ENCODE measurements at regions not wholly inside any gene's neighbourhood (a gene's known extent, or its start where the extent isn't known, plus 50 kb on each side); places are given as distances from the start of the nearest gene placed in this dataset.

GRCh38 chr2:118224895-118225311 lies 136.6 kb downstream of the INSIG2 start:
- Histone ChIP-seq H3K9me2 (replicated peaks; ENCODE audit: control insufficient read depth, low read length) (no peaks in the 10 kb centered on the region), H3K27ac (ENCODE audit: low read depth, low read length) (no peak overlapping the region), H3K4me1 (ENCODE audit: control insufficient read depth, low read length) (peaks cover 19% of the 10 kb centered on the region), H3K4me3 (ENCODE audit: low read length) (peak overlapping the region; percentile 73), H3K27me3 (ENCODE audit: control insufficient read depth, low read length) (peaks cover 52% of the 10 kb centered on the region), H3K79me2 (ENCODE audit: control insufficient read depth, low read length) (no peaks in the 10 kb centered on the region), H3K36me3 (ENCODE audit: control insufficient read depth, low read length) (no peaks in the 10 kb centered on the region), H3F3A (ENCODE audit: control insufficient read depth, insufficient read depth) (0 out of 2 replicates have a peak, but pooled peaks cover 2% of the 10 kb centered on the region), H3K9me3 (ENCODE audit: control insufficient read depth, insufficient read depth, low read length) (no peaks in the 10 kb centered on the region), H4K20me1 (ENCODE audit: control insufficient read depth, insufficient read depth, low read depth, low read length) (no peaks in the 10 kb centered on the region), H3K4me2 (ENCODE audit: low read length) (peak overlapping the region; percentile 86)
- TF ChIP-seq EZH2phosphoT487 (IDR thresholded peaks at IDR 0.05; ENCODE audit: borderline replicate concordance, low read length) = no peak
- TF ChIP-seq CTCF (IDR thresholded peaks at IDR 0.05; ENCODE audit: low read depth, low read length, poor library complexity, severe bottlenecking) = no peak

GRCh38 chr2:118223992-118224894 lies 136.0 kb downstream of the INSIG2 start:
- Histone ChIP-seq H3K9me3 (ENCODE audit: control insufficient read depth, insufficient read depth, low read length) (no peaks in the 10 kb centered on the region), H3K4me3 (ENCODE audit: low read length) (peak overlapping the region; percentile 73), H3K27ac (ENCODE audit: low read depth, low read length) (no peak overlapping the region), H3K4me1 (ENCODE audit: control insufficient read depth, low read length) (peaks cover 19% of the 10 kb centered on the region), H3K36me3 (ENCODE audit: control insufficient read depth, low read length) (no peaks in the 10 kb centered on the region), H3K79me2 (ENCODE audit: control insufficient read depth, low read length) (no peaks in the 10 kb centered on the region), H3K27me3 (ENCODE audit: control insufficient read depth, low read length) (peaks cover 55% of the 10 kb centered on the region), H3F3A (ENCODE audit: control insufficient read depth, insufficient read depth) (0 out of 2 replicates have a peak, but pooled peaks cover 2% of the 10 kb centered on the region), H3K9me2 (replicated peaks; ENCODE audit: control insufficient read depth, low read length) (no peaks in the 10 kb centered on the region), H4K20me1 (ENCODE audit: control insufficient read depth, insufficient read depth, low read depth, low read length) (no peaks in the 10 kb centered on the region), H3K4me2 (ENCODE audit: low read length) (peak overlapping the region; percentile 86)
- TF ChIP-seq CTCF (IDR thresholded peaks at IDR 0.05; ENCODE audit: low read depth, low read length, poor library complexity, severe bottlenecking) (no peak), EZH2phosphoT487 (IDR thresholded peaks at IDR 0.05; ENCODE audit: borderline replicate concordance, low read length) (0 out of 2 replicates have a peak, but pooled peaks have one; percentile 76)

GRCh38 chr2:118223511-118223991 lies 135.3 kb downstream of the INSIG2 start:
- Histone ChIP-seq H3K27ac (ENCODE audit: low read depth, low read length) (no peak overlapping the region), H4K20me1 (ENCODE audit: control insufficient read depth, insufficient read depth, low read depth, low read length) (no peaks in the 10 kb centered on the region), H3K9me3 (ENCODE audit: control insufficient read depth, insufficient read depth, low read length) (no peaks in the 10 kb centered on the region), H3K27me3 (ENCODE audit: control insufficient read depth, low read length) (peaks cover 55% of the 10 kb centered on the region), H3K9me2 (replicated peaks; ENCODE audit: control insufficient read depth, low read length) (no peaks in the 10 kb centered on the region), H3K4me3 (ENCODE audit: low read length) (peak overlapping the region; percentile 73), H3K4me2 (ENCODE audit: low read length) (peak overlapping the region; percentile 86), H3F3A (ENCODE audit: control insufficient read depth, insufficient read depth) (0 out of 2 replicates have a peak, but pooled peaks cover 2% of the 10 kb centered on the region), H3K79me2 (ENCODE audit: control insufficient read depth, low read length) (no peaks in the 10 kb centered on the region), H3K4me1 (ENCODE audit: control insufficient read depth, low read length) (peaks cover 19% of the 10 kb centered on the region), H3K36me3 (ENCODE audit: control insufficient read depth, low read length) (no peaks in the 10 kb centered on the region)
- no peak for TF ChIP-seq EZH2phosphoT487 (IDR thresholded peaks at IDR 0.05; ENCODE audit: borderline replicate concordance, low read length)
- no peak for TF ChIP-seq CTCF (IDR thresholded peaks at IDR 0.05; ENCODE audit: low read depth, low read length, poor library complexity, severe bottlenecking)

Data from DOHH2 (cell line).